Tibial nerve (tissue), 4 donors: ENCODE measurements at regions not wholly inside any gene's neighbourhood (a gene's known extent, or its start where the extent isn't known, plus 50 kb on each side); places are given as distances from the start of the nearest gene placed in this dataset.

Experiments used
- DNase-seq, 2 donors: peaks; one replicate each; pipeline ENCODE4 v3.0.0-alpha.2; 2019; ENCODE audit warnings: low spot score in 2 of 2
- H3K27ac ChIP-seq, 4 donors: fragments of 200-600 bp; sonication (generic) in 3 of 4; one replicate each; pipeline ENCODE4 v1.5.1; 2017 to 2019; ENCODE audit warnings: mild to moderate bottlenecking in 1 of 4
- H3K27me3 ChIP-seq, 2 donors: fragments of 200-600 bp; sonication (generic) in 1 of 2; one replicate each; pipeline versions ENCODE4 v1.5.1 to v1.6.0; 2017 to 2019
- H3K36me3 ChIP-seq, 3 donors: fragments of 200-600 bp; sonication (generic); one replicate each; pipeline ENCODE4 v1.5.1; 2018 to 2019
- H3K4me1 ChIP-seq, 4 donors: fragments of 200-600 bp; sonication (generic) in 3 of 4; one replicate each; pipeline ENCODE4 v1.5.1; 2017 to 2019
- H3K4me3 ChIP-seq, 4 donors: fragments of 200-600 bp; sonication (generic) in 3 of 4; one replicate each; pipeline ENCODE4 v1.5.1; 2017 to 2019; ENCODE audit warnings: mild to moderate bottlenecking in 1 of 4, moderate library complexity in 1 of 4
- H3K9me3 ChIP-seq, 4 donors: fragments of 200-600 bp; sonication (generic) in 3 of 4; one replicate each; pipeline ENCODE4 v1.5.1; 2017 to 2019
- EP300 ChIP-seq, 2 donors: sonication (generic); formaldehyde crosslinking; IDR thresholded peaks; one replicate each; pipeline ENCODE4 v1.6.1; 2017; ENCODE audit warnings: antibody characterized with exemption in 2 of 2, mild to moderate bottlenecking in 1 of 2
- POLR2A ChIP-seq, 2 donors: fragments of 450-650 bp; IDR thresholded peaks; one replicate each; pipeline ENCODE4 v1.6.1; 2017; ENCODE audit warnings: antibody characterized with exemption in 2 of 2, mild to moderate bottlenecking in 2 of 2, moderate library complexity in 2 of 2
- WGBS, 2 donors: methylation state at CpG; one replicate each; pipeline ENCODE4 v1.1.5; 2018; 5-methylcytosine and 5-hydroxymethylcytosine counted together
- TF ChIP-seq, protein P1 (sequence below), 5 experiments: fragments of 200-600 bp in 3 of 5; fragments of 450-650 bp in 2 of 5; sonication (generic) in 3 of 5; IDR thresholded peaks; one replicate each; pipeline ENCODE4 v1.5.1; 2016 to 2019; ENCODE audit warnings: antibody characterized with exemption in 5 of 5, mild to moderate bottlenecking in 3 of 5, moderate library complexity in 2 of 5

DNA sequence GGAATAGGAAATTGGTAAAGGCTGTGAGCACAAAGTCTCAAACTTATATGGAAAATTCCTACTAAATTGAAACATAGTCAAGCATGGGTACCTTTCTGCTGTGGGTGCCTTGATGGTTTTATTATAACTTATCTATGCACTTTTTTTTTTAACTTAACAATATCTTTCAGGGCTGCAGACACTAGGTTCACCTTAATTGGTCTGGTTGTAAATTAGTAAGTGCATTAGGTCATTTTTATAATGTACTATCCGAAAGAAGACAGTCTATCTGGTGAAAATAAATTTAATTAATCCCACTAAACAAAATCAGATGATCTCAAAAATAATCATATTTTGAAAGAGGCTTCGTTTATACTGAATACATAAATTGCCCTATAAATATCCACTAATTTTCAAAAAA, 446.8 kb upstream of the DCN start:
- peaks cover 0 to 12% (median 0%) of the 10 kb centered on the region in 4 donors for H3K9me3 ChIP-seq
- H3K27ac ChIP-seq, result no peak overlapping the region
- whole genome bisulfite sequencing, 2 donors, result 86 to 94% methylated on average over 2 of the region's 2 CpGs
- H3K4me1 ChIP-seq, result no peaks in the 10 kb centered on the region
- TF ChIP-seq EP300 (IDR thresholded peaks at IDR 0.05), result no peak
- H3K36me3 ChIP-seq, result no peaks in the 10 kb centered on the region
- H3K27me3 ChIP-seq, result no peaks in the 10 kb centered on the region
- DNase-seq, result no peak
- H3K4me3 ChIP-seq, result no peak overlapping the region

DNA sequence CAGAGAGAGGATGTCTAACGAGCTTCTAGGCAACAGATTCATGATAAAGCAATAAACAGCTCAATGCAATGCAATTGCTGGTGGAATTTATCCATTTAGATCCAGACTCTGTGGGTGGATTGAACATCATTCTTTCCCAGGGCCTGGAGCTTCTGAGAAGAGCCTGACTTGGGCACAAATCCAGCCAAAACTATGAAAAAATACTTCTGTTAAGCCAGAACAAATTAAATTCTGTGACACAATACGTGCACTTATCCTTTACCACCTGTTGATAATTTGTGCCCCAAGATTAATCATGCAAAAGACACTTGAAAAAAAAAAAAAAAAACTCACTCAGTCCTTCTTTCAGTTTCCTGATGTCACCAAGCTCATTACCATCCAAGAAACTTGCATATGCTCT, 446.0 kb upstream of the DCN start:
- Histone ChIP-seq H3K4me1 (no peaks in the 10 kb centered on the region), H3K4me3 (no peak overlapping the region), H3K27ac (no peak overlapping the region), H3K27me3 (no peaks in the 10 kb centered on the region), H3K9me3 (peaks cover 0 to 7% (median 0%) of the 10 kb centered on the region in 4 donors), H3K36me3 (no peaks in the 10 kb centered on the region)
- TF ChIP-seq, protein P1, sequence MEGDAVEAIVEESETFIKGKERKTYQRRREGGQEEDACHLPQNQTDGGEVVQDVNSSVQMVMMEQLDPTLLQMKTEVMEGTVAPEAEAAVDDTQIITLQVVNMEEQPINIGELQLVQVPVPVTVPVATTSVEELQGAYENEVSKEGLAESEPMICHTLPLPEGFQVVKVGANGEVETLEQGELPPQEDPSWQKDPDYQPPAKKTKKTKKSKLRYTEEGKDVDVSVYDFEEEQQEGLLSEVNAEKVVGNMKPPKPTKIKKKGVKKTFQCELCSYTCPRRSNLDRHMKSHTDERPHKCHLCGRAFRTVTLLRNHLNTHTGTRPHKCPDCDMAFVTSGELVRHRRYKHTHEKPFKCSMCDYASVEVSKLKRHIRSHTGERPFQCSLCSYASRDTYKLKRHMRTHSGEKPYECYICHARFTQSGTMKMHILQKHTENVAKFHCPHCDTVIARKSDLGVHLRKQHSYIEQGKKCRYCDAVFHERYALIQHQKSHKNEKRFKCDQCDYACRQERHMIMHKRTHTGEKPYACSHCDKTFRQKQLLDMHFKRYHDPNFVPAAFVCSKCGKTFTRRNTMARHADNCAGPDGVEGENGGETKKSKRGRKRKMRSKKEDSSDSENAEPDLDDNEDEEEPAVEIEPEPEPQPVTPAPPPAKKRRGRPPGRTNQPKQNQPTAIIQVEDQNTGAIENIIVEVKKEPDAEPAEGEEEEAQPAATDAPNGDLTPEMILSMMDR (IDR thresholded peaks at IDR 0.05), result no peak
- no peak for TF ChIP-seq EP300 (IDR thresholded peaks at IDR 0.05)
- no peak for TF ChIP-seq POLR2A (IDR thresholded peaks at IDR 0.05)
- DNase-seq, result no peak
- WGBS, 2 donors, result 37 to 39% methylated on average over 2 of the region's 2 CpGs

DNA sequence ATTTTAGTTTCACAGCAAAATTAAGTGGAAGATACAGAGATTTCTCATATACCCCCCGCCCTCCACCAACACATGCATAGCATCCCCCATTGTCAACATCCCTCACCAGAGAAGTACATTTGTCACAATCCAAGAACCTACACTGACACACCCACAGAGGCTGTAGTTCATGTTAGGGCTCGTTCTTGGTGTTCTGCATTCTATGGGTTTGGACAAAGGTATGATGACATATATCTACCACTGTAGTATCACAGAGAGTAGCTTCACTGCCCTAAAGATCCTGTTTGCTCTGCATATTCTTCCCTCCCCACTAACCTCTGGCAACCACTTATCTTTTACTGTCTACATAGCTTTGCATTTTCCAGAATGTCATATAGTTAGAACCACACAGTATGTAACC, 444.6 kb upstream of the DCN start:
- TF ChIP-seq, protein P1 (IDR thresholded peaks at IDR 0.05), result no peak
- TF ChIP-seq POLR2A (IDR thresholded peaks at IDR 0.05) (no peak), EP300 (IDR thresholded peaks at IDR 0.05) (no peak)
- Histone ChIP-seq H3K4me1 (no peaks in the 10 kb centered on the region), H3K27ac (no peak overlapping the region), H3K36me3 (no peaks in the 10 kb centered on the region), H3K9me3 (peaks cover 0 to 7% (median 0%) of the 10 kb centered on the region in 4 donors), H3K27me3 (no peaks in the 10 kb centered on the region), H3K4me3 (no peak overlapping the region)
- no peak for DNase-seq
- WGBS, 2 donors, result 90 to 93% methylated on average over 2 of the region's 2 CpGs

DNA sequence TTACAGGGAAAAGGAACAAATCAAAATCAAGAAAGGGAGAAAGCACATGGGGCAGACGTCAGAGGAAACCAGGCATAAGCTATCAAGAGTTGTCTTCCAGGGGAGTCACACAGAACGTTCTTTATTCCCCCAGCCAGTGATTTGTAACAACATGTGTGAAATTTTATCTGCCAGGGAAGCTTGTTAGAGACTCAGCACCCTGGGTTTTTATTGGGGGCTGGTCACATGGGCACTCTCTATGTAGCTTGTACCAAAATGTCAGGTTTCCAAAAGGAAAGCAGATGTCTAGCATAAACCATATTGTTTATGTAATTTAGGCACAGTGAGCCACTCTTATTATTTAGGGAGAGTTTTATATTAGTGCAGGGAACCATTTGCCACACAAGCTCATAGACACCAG, 440.4 kb upstream of the DCN start:
- WGBS, 2 donors, result 35 to 45% methylated on average over 2 of the region's 2 CpGs
- H3K27me3 ChIP-seq, result no peaks in the 10 kb centered on the region
- H3K4me3 ChIP-seq, result no peak overlapping the region
- TF ChIP-seq, protein P1 (IDR thresholded peaks at IDR 0.05), result no peak
- TF ChIP-seq EP300 (IDR thresholded peaks at IDR 0.05), result no peak
- TF ChIP-seq POLR2A (IDR thresholded peaks at IDR 0.05), result no peak
- H3K36me3 ChIP-seq, result no peaks in the 10 kb centered on the region
- no peak for DNase-seq
- H3K4me1 ChIP-seq, result no peaks in the 10 kb centered on the region
- no peak overlapping the region for H3K27ac ChIP-seq
- H3K9me3 ChIP-seq, result peaks cover 0 to 4% (median 0%) of the 10 kb centered on the region in 4 donors

DNA sequence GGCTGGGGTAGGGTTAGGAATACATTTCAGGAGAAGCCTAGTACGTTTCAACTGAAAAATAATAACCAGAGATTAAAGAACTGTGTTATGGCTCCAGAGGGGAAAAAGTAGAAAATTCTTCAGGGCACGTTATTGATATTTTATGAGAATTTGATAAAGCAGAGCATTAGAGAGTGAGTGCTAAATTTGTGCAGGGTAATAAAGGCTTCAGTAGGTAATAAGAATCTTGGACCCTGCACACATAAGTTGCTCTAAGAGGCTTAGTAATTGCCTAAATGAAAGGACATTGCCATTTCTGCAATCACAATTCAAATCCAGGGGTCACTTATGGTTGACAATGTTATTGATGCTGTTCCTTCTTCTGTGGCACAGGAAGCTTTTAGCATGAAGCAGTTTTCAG, 439.4 kb upstream of the DCN start:
- Histone ChIP-seq H3K4me1 (no peaks in the 10 kb centered on the region), H3K9me3 (peaks cover 0 to 4% (median 0%) of the 10 kb centered on the region in 4 donors), H3K27me3 (no peaks in the 10 kb centered on the region), H3K4me3 (no peak overlapping the region), H3K36me3 (no peaks in the 10 kb centered on the region), H3K27ac (no peak overlapping the region)
- DNase-seq, result no peak
- WGBS, 2 donors, result 71 to 73% methylated on average over 2 of the region's 2 CpGs
- TF ChIP-seq EP300 (IDR thresholded peaks at IDR 0.05), result no peak
- TF ChIP-seq, protein P1 (IDR thresholded peaks at IDR 0.05), result no peak
- TF ChIP-seq POLR2A (IDR thresholded peaks at IDR 0.05), result no peak

DNA sequence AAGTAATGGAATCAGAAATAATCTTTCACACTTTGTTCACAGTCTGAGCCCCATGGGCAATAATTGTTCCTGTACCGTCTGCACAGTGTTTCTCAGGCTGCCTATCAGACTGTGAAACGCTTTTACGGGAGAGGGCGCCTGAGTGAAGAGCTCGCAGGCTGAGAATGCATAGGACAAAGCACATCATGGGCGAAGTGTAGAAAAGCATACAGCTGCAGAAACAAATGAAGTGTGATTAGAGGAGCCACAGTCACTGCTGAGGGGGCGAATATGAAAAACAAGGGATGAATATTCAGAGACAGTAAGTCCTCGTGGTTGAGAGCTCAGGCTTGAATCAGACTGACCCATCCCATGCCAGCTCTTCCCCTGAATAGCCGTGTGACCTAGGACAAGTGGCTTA, 438.4 kb upstream of the DCN start:
- WGBS, 2 donors, result 40% methylated on average over 9 of the region's 9 CpGs
- H3K27ac ChIP-seq, result no peak overlapping the region

More for the DNA sequence above, 438.4 kb upstream of the DCN start:
- H3K9me3 ChIP-seq, result peaks cover 0 to 4% (median 0%) of the 10 kb centered on the region in 4 donors
- no peak for DNase-seq
- no peaks in the 10 kb centered on the region for H3K27me3 ChIP-seq
- H3K4me1 ChIP-seq, result no peaks in the 10 kb centered on the region
- TF ChIP-seq, protein P1 (IDR thresholded peaks at IDR 0.05), result peak in 1 of 5 experiments; percentile 21
- no peak for TF ChIP-seq POLR2A (IDR thresholded peaks at IDR 0.05)
- no peaks in the 10 kb centered on the region for H3K36me3 ChIP-seq
- H3K4me3 ChIP-seq, result no peak overlapping the region
